ENCODE measurements at regions not wholly inside any gene's neighbourhood (a gene's known extent, or its start where the extent isn't known, plus 50 kb on each side); places are given as distances from the start of the nearest gene placed in this dataset.

- no TSS peak for BruUV-seq (replicated peaks)
- CTCF ChIA-PET = no interaction called here
Observed at GRCh38 chr5:109256486-109256885, 153.3 kb downstream of the PJA2 start.

GRCh38 chr5:109254511-109254910 is 155.3 kb downstream of the PJA2 start:
- Histone ChIP-seq H3K79me2 (ENCODE audit: low read depth) (no peaks in the 10 kb centered on the region), H3K4me2 (no peak overlapping the region), H3K9me3 (ENCODE audit: insufficient read depth, low read depth) (no peaks in the 10 kb centered on the region; the same call in 1 of the 2 replicates), H3K9me2 (ENCODE audit: insufficient read depth) (no peaks in the 10 kb centered on the region), H3K4me1 (replicated peaks; ENCODE audit: insufficient read depth) (no peaks in the 10 kb centered on the region), H3K4me3 (no peak overlapping the region), H3F3A (ENCODE audit: insufficient read depth, low read depth) (no peaks in the 10 kb centered on the region), H3K27ac (no peak overlapping the region), H4K20me1 (ENCODE audit: insufficient read depth) (no peaks in the 10 kb centered on the region), H2AFZ (no peak overlapping the region), H3K27me3 (ENCODE audit: insufficient read depth, low read depth) (no peaks in the 10 kb centered on the region; the same call in 1 of the 2 replicates), H3K36me3 (ENCODE audit: low read depth) (no peaks in the 10 kb centered on the region)
- no peak for TF ChIP-seq CTCF (conservative IDR thresholded peaks at IDR 0.05)
- no peak for TF ChIP-seq EZH2 (IDR thresholded peaks at IDR 0.05; ENCODE audit: low read depth)
- intact Hi-C loops (cut with micrococcal nuclease; ENCODE audit: unreplicated experiment) = no loop called here
- CTCF ChIA-PET = no interaction called here
- no peak for DNase-seq
- POLR2A ChIA-PET (ENCODE audit: unreplicated experiment) = no interaction called here
- no TSS peak for BruUV-seq (replicated peaks)

More at GRCh38 chr5:109256486-109256885, 153.3 kb downstream of the PJA2 start:
- Histone ChIP-seq H3K27me3 (ENCODE audit: insufficient read depth, low read depth) (no peaks in the 10 kb centered on the region; the same call in 1 of the 2 replicates), H3K4me3 (no peak overlapping the region), H2AFZ (no peak overlapping the region; the same call in 1 of the 2 replicates), H3K79me2 (ENCODE audit: low read depth) (no peaks in the 10 kb centered on the region), H3K9me2 (ENCODE audit: insufficient read depth) (no peaks in the 10 kb centered on the region), H3K4me2 (no peak overlapping the region), H4K20me1 (ENCODE audit: insufficient read depth) (no peaks in the 10 kb centered on the region), H3F3A (ENCODE audit: insufficient read depth, low read depth) (no peaks in the 10 kb centered on the region), H3K36me3 (ENCODE audit: low read depth) (no peaks in the 10 kb centered on the region), H3K4me1 (replicated peaks; ENCODE audit: insufficient read depth) (no peaks in the 10 kb centered on the region), H3K9me3 (ENCODE audit: insufficient read depth, low read depth) (no peaks in the 10 kb centered on the region; the same call in 1 of the 2 replicates), H3K27ac (no peak overlapping the region)
- intact Hi-C loops (cut with micrococcal nuclease; ENCODE audit: unreplicated experiment) = no loop called here
- TF ChIP-seq CTCF (conservative IDR thresholded peaks at IDR 0.05) (no peak), EZH2 (IDR thresholded peaks at IDR 0.05; ENCODE audit: low read depth) (no peak)
- no peak for DNase-seq
- POLR2A ChIA-PET (ENCODE audit: unreplicated experiment) = no interaction called here

GRCh38 chr5:109253262-109253661 is 156.5 kb downstream of the PJA2 start:
- ChIA-PET POLR2A (ENCODE audit: unreplicated experiment) (no interaction called here), CTCF (no interaction called here)
- H3K27me3 ChIP-seq (ENCODE audit: insufficient read depth, low read depth) = no peaks in the 10 kb centered on the region; the same call in 1 of the 2 replicates
- H3K27ac ChIP-seq = no peak overlapping the region
- H4K20me1 ChIP-seq (ENCODE audit: insufficient read depth) = no peaks in the 10 kb centered on the region
- no peaks in the 10 kb centered on the region for H3K79me2 ChIP-seq (ENCODE audit: low read depth)
- no peak overlapping the region for H2AFZ ChIP-seq
- intact Hi-C loops (cut with micrococcal nuclease; ENCODE audit: unreplicated experiment) = no loop called here
- TF ChIP-seq EZH2 (IDR thresholded peaks at IDR 0.05; ENCODE audit: low read depth) (no peak), CTCF (conservative IDR thresholded peaks at IDR 0.05) (no peak)
- no TSS peak for BruUV-seq (replicated peaks)
- H3K9me3 ChIP-seq (ENCODE audit: insufficient read depth, low read depth) = no peaks in the 10 kb centered on the region
- no peak overlapping the region for H3K4me2 ChIP-seq
- H3K9me2 ChIP-seq (ENCODE audit: insufficient read depth) = no peaks in the 10 kb centered on the region
- DNase-seq = no peak
- H3K4me1 ChIP-seq (replicated peaks; ENCODE audit: insufficient read depth) = no peaks in the 10 kb centered on the region
- no peaks in the 10 kb centered on the region for H3F3A ChIP-seq (ENCODE audit: insufficient read depth, low read depth)
- H3K4me3 ChIP-seq = no peak overlapping the region
- H3K36me3 ChIP-seq (ENCODE audit: low read depth) = no peaks in the 10 kb centered on the region
